ENCODE measurements at regions not wholly inside any gene's neighbourhood (a gene's known extent, or its start where the extent isn't known, plus 50 kb on each side); places are given as distances from the start of the nearest gene placed in this dataset.

- DNase-seq (ENCODE audit: low read depth, low spot score), result no peak
Measured at GRCh38 chr7:116145245-116145852, 65.0 kb upstream of the TES start.

GRCh38 chr7:116148108-116148507 is 62.2 kb upstream of the TES start:
- no peak for DNase-seq (ENCODE audit: low read depth, low spot score)

GRCh38 chr7:116148626-116149025 is 61.7 kb upstream of the TES start:
- DNase-seq (ENCODE audit: low read depth, low spot score), result no peak

- no peak for DNase-seq (ENCODE audit: low read depth, low spot score)
Measured at GRCh38 chr7:116150588-116150987, 59.8 kb upstream of the TES start.

- no peak for DNase-seq (ENCODE audit: low read depth, low spot score)
Measured at GRCh38 chr7:116152276-116152675, 58.1 kb upstream of the TES start.

GRCh38 chr7:116153050-116153449 is 57.3 kb upstream of the TES start:
- no peak for DNase-seq (ENCODE audit: low read depth, low spot score)

GRCh38 chr7:116159711-116160110 is 50.6 kb upstream of the TES start:
- no peak for DNase-seq (ENCODE audit: low read depth, low spot score)
